ENCODE measurements at regions not wholly inside any gene's neighbourhood (a gene's known extent, or its start where the extent isn't known, plus 50 kb on each side); places are given as distances from the start of the nearest gene placed in this dataset.

DNA sequence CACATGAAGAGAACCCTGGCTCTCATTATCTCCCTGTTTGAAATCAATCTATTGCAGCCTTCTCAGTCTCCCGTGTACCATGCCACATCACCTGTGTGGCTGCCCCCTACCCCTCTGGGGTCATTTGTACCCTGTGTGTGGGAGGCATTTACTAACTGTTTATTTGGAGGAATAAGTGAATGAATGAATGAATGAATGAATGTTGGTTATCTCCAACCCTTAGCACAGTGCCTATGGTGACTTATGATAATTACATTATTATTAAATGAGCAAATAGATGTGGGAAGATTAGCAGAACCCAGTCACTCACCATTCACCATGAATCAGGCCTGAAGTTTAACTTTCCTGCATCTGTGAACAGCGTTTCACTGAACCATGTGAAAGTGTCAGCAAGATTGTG is 560.8 kb downstream of the MATN1 start:
- TF ChIP-seq CTCF (IDR thresholded peaks at IDR 0.05), result no peak
- no peak for TF ChIP-seq POLR2A (IDR thresholded peaks at IDR 0.05)
- no peak for TF ChIP-seq EP300 (IDR thresholded peaks at IDR 0.05)
- no peak for TF ChIP-seq POLR2AphosphoS5 (IDR thresholded peaks at IDR 0.05)

All from upper lobe of left lung (tissue), 4 donors.